ENCODE measurements at regions not wholly inside any gene's neighbourhood (a gene's known extent, or its start where the extent isn't known, plus 50 kb on each side); places are given as distances from the start of the nearest gene placed in this dataset.

DNA sequence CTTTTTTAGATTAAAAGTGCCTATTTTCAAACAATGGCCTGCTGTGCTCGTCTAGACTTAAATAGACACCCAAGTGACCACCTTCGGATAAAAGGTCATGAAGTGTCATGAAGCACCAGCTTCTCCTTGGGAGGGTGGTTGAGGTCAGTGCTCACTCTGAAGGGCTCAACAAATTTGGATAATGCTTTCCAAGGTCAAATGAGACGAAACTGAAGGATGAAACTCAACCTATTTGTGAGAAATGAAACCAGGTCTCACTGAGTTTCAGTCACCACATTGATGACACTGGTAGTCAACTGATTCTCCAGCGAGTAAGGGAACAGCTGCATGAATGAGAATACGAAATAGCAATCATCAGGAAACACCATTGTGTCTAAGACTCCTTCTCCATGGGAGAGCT is 852.6 kb downstream of the NTRK3 start:
- WGBS, result 83% methylated on average over 5 of the region's 5 CpGs
- Histone ChIP-seq H3K4me3 (ENCODE audit: low read depth, low read length) (no peak overlapping the region), H3K27ac (ENCODE audit: low read depth) (no peak overlapping the region), H3K36me3 (ENCODE audit: insufficient read depth) (no peaks in the 10 kb centered on the region), H3K4me1 (ENCODE audit: insufficient read depth) (no peaks in the 10 kb centered on the region)
- DNase-seq (ENCODE audit: extremely low spot score), result no peak

DNA sequence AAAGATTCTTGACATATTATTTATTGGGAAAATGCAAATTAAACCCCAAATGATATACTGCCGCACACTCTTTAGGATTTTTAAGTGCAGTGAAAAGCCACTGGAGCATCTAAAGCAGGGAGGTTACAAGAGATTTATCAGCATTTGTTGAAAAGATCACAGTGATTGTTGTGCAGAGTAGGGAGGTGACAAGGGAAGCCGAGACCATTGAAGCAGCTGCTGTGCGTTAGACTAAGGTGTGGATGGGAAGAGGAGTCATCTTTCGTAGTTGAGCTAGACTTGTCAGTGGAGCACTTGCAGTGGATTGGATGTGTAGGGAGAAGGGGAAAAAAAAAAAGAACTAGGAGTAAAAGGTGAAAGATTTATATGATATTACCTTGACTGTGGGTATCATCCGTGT is 854.6 kb downstream of the NTRK3 start:
- H3K36me3 ChIP-seq (ENCODE audit: insufficient read depth), result no peaks in the 10 kb centered on the region
- DNase-seq (ENCODE audit: extremely low spot score), result no peak
- H3K4me3 ChIP-seq (ENCODE audit: low read depth, low read length), result no peak overlapping the region
- WGBS, result 64% methylated on average over 5 of the region's 5 CpGs
- H3K4me1 ChIP-seq (ENCODE audit: insufficient read depth), result no peaks in the 10 kb centered on the region
- H3K27ac ChIP-seq (ENCODE audit: low read depth), result no peak overlapping the region

DNA sequence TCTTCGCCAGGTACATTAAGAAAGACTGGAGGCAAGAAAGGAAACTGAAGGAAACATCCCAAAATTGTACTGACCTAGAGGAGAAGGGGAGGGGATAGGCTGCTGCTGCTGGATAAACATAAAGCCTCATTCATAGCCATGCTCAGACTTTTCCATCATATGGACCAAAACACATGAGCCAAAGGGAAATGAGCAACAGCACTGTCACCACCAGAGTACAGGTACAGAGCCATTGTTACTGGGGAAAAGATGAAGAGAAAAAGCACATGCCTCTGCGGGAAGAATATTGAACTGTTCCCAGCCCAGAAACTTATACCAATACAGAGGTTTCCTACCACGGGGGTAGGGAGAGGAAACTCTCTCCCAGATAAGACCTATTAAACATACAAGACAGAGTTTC is 861.9 kb downstream of the NTRK3 start:
- no peak for DNase-seq (ENCODE audit: extremely low spot score)
- Histone ChIP-seq H3K36me3 (ENCODE audit: insufficient read depth) (no peaks in the 10 kb centered on the region), H3K4me3 (ENCODE audit: low read depth, low read length) (no peak overlapping the region), H3K27ac (ENCODE audit: low read depth) (no peak overlapping the region), H3K4me1 (ENCODE audit: insufficient read depth) (no peaks in the 10 kb centered on the region)
- WGBS, result 77% methylated on average over 3 of the region's 3 CpGs

DNA sequence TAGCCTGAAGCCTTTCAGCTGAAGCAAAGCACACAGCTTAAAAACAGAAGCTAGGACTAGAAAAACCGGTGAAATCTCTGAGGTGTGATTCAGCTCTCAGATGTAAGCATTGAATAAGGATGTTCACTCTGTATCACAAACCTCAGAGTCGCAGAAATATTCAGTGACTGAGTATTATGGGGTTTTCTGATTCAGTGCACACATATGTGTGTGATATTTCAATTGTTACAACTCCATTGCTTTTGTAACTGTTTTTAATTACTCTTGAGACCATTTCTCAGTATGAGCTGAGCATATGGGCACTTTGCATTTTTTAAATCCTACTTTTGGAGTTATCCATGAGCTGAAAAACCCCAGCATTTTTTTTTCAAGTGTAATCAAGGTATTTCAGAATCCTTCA is 868.8 kb downstream of the NTRK3 start:
- WGBS, result 80% methylated on average over 2 of the region's 2 CpGs
- Histone ChIP-seq H3K36me3 (ENCODE audit: insufficient read depth) (no peaks in the 10 kb centered on the region), H3K4me3 (ENCODE audit: low read depth, low read length) (no peak overlapping the region), H3K4me1 (ENCODE audit: insufficient read depth) (no peaks in the 10 kb centered on the region), H3K27ac (ENCODE audit: low read depth) (no peak overlapping the region)
- DNase-seq (ENCODE audit: extremely low spot score), result no peak

DNA sequence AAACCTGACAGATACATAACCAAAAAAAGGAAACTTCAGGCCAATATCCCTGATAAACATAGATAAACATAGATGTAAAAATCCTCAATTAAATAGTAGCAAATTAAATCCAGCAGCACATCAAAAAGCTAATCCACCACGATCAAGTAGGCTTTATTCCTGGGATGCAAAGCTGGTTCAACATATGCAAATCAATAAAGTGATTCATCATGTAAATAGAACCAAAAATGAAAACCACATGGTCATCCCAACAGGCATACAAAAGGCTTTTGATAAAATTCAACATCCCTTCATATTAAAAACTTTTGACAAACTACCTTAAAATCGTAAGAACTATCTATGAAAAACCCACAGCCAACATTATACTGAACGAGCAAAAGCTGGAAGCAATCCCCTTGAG is 882.2 kb downstream of the NTRK3 start:
- no peaks in the 10 kb centered on the region for H3K36me3 ChIP-seq (ENCODE audit: insufficient read depth)
- H3K27ac ChIP-seq (ENCODE audit: low read depth), result no peak overlapping the region
- H3K4me1 ChIP-seq (ENCODE audit: insufficient read depth), result no peaks in the 10 kb centered on the region
- no peak for DNase-seq (ENCODE audit: extremely low spot score)
- 52% methylated on average over 3 of the region's 3 CpGs for WGBS
- no peak overlapping the region for H3K4me3 ChIP-seq (ENCODE audit: low read depth, low read length)

DNA sequence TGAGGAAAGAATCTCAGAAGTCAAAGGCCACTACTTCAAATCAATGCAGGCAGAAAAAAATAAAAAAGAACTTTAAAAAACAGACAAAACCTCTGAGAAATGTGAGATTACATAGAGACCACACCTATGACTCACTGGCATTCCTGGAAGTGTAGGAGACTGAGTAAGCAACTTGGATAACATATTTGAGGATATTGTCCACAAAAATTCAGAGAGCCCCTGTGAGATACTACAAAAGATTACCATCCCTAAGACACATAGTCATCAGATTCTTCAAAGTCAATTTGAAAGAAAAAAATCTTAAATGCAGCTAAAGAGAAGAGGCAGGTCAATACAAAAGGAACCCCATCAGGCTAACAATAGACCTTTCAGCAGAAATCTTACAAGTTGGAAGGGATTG is 887.3 kb downstream of the NTRK3 start:
- no peaks in the 10 kb centered on the region for H3K36me3 ChIP-seq (ENCODE audit: insufficient read depth)
- DNase-seq (ENCODE audit: extremely low spot score), result no peak

DNA sequence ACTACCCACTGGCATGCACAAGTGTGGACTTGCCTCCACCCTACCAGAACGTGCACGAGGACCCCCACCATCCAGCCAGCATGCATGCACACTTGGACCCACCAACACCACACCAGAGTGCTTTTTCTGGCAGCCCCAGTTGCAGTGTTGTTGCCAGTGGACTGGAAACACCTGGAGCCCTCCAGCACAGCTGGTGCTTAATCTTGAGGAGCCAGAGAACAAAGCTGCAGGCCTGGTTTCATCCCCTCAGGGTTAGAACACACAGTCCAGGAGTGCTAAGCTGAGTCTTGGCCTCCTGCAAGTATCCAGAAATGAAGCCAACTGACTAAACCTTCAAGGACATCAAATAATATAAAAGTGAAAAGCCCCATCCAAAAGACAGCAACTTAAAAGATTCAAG is 888.0 kb downstream of the NTRK3 start:
- H3K4me3 ChIP-seq (ENCODE audit: low read depth, low read length), result no peak overlapping the region
- H3K36me3 ChIP-seq (ENCODE audit: insufficient read depth), result no peaks in the 10 kb centered on the region
- H3K4me1 ChIP-seq (ENCODE audit: insufficient read depth), result no peaks in the 10 kb centered on the region
- H3K27ac ChIP-seq (ENCODE audit: low read depth), result no peak overlapping the region
- no peak for DNase-seq (ENCODE audit: extremely low spot score)
- WGBS, result 73% methylated on average over 2 of the region's 2 CpGs

More for the DNA sequence above, 887.3 kb downstream of the NTRK3 start:
- no peak overlapping the region for H3K4me3 ChIP-seq (ENCODE audit: low read depth, low read length)
- no peaks in the 10 kb centered on the region for H3K4me1 ChIP-seq (ENCODE audit: insufficient read depth)
- H3K27ac ChIP-seq (ENCODE audit: low read depth), result no peak overlapping the region

DNA sequence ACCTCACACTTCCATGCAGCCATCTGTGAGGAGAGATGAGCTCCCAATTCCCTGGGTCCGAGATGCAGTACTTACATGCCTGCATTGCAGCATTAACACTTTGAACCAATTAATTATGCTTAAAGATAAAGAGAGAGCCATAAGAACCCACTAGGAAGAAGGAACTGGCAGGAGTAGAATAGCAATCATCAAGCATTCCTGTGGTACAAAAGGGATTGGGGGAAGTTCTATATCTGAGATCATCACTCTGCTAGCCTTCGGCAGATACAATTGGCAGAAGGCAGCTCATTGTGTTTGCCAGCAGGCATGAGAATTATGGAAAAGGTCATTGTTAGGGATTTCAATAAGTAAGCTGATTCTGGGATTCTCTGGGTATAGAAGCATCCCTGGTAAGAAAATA is 891.4 kb downstream of the NTRK3 start:
- Histone ChIP-seq H3K36me3 (ENCODE audit: insufficient read depth) (no peaks in the 10 kb centered on the region), H3K27ac (ENCODE audit: low read depth) (no peak overlapping the region), H3K4me1 (ENCODE audit: insufficient read depth) (no peaks in the 10 kb centered on the region), H3K4me3 (ENCODE audit: low read depth, low read length) (no peak overlapping the region)
- DNase-seq (ENCODE audit: extremely low spot score), result no peak
- 50% methylated on average over 2 of the region's 2 CpGs for WGBS

DNA sequence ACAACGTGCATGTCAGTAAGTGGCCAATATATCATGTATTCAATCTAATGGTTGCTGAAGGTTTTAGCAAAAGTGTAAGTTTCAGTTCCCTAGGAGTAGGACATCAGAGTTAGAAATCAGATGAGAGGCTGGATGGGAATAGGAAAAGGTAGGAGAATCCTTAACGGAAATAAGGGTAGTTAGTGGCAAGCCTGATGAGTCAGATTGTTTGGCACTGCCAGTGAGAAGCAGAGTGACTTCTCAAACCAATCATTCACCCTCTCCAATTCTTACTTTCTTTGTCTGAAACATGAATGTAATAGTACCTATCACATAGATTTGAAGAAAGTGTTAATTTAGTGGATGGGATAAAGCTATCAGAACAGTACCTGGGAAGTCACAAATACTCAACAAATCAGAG is 894.0 kb downstream of the NTRK3 start:
- no peak overlapping the region for H3K27ac ChIP-seq (ENCODE audit: low read depth)
- DNase-seq (ENCODE audit: extremely low spot score), result no peak
- 74% methylated on average over 2 of the region's 2 CpGs for WGBS

DNA sequence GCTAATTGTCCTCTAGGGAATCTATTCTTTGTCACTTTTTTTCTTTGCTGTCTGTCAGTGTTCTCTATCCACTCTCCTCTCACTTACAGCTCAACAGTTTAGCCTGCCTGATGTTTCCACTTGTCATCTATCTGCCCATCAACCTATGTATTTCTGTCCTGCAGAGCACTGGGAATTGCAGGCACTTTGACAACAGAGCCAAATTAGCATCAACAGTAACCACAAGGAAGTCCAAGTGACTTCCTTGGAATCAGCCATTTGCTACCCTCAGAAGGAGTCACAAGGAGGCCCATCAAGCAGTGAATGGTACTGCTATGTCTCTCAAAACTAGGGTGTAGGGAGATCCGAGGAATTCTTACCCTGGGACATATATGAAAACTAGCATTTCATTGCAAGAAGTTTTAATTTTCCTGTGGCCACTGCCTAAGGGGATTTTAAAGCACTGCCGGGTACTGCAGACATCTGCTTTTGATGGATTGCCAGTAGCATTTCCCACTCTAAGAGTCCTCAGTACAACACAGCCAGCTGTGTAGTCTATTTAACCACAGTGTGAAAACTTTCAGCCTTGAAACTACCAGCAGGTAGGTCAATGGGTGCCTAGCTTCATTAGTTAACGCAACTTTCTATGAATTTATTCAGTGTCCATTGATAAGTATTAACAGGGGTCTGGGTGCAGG is 898.8 kb downstream of the NTRK3 start:
- WGBS, result 54% methylated on average over 3 of the region's 3 CpGs
- no peaks in the 10 kb centered on the region for H3K36me3 ChIP-seq (ENCODE audit: insufficient read depth)
- H3K4me3 ChIP-seq (ENCODE audit: low read depth, low read length), result no peak overlapping the region
- H3K4me1 ChIP-seq (ENCODE audit: insufficient read depth), result no peaks in the 10 kb centered on the region
- no peak overlapping the region for H3K27ac ChIP-seq (ENCODE audit: low read depth)
- no peak for DNase-seq (ENCODE audit: extremely low spot score)

More for the DNA sequence above, 894.0 kb downstream of the NTRK3 start:
- Histone ChIP-seq H3K4me1 (ENCODE audit: insufficient read depth) (no peaks in the 10 kb centered on the region), H3K36me3 (ENCODE audit: insufficient read depth) (no peaks in the 10 kb centered on the region), H3K4me3 (ENCODE audit: low read depth, low read length) (no peak overlapping the region)

DNA sequence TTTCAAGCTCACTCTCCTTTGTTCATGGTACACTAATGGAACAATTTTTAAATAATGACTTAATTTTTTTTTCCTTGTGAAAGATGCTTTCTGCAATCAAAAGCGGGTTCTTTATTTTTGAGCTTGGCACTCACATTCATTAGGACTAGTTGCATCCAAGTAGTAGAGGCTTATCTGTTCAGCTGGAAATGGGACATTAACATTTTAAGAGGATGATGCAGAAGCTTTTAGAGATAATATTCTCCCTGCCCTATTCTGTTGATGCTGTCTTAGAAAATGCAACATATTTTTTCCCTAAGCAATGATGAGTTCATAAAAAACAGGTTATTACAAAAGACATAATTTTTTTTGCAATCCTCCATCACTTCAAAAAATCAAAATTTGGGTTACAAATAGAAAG is 900.6 kb downstream of the NTRK3 start:
- 53% methylated on average over 1 of the region's 1 CpG for WGBS
- H3K4me3 ChIP-seq (ENCODE audit: low read depth, low read length), result no peak overlapping the region
- DNase-seq (ENCODE audit: extremely low spot score), result no peak
- no peaks in the 10 kb centered on the region for H3K36me3 ChIP-seq (ENCODE audit: insufficient read depth)
- H3K4me1 ChIP-seq (ENCODE audit: insufficient read depth), result no peaks in the 10 kb centered on the region
- no peak overlapping the region for H3K27ac ChIP-seq (ENCODE audit: low read depth)

DNA sequence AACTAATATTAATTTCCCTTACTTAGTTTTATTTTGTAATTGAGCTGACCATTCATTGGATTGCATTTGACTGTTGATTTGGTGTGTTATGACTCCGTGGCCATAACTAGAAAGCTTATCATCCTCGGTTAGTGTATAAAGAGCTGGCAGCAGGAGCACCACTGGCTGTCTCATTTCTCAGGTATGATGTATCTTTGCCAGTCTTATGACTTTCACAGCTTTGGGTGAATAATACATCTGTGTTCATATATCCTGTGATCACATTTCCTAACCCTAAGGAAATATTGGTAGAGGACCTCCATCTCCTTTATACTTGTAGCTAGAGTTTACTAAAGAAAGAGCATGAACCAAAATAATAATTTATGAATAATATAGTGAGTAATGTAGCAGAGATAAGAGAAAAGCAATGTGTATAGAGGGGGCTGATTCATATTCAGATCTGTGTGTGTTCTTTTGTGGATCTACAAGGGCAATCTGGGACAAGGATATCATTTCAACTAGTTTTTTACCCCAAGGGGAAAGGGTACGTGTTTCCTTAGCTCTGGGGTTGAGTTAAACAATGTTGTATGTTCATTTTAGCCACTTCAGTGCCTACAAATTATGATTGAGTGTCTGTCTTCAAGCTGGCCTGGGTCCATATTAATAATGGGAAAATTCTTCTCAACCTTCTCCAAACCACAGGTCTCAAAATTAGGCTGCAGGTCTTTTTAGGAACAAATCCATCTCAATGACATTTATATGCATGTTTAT is 901.7 kb downstream of the NTRK3 start:
- 47% methylated on average over 3 of the region's 3 CpGs for WGBS
- H3K27ac ChIP-seq (ENCODE audit: low read depth), result no peak overlapping the region
- no peak overlapping the region for H3K4me3 ChIP-seq (ENCODE audit: low read depth, low read length)
- DNase-seq (ENCODE audit: extremely low spot score), result no peak
- no peaks in the 10 kb centered on the region for H3K36me3 ChIP-seq (ENCODE audit: insufficient read depth)
- H3K4me1 ChIP-seq (ENCODE audit: insufficient read depth), result no peaks in the 10 kb centered on the region

DNA sequence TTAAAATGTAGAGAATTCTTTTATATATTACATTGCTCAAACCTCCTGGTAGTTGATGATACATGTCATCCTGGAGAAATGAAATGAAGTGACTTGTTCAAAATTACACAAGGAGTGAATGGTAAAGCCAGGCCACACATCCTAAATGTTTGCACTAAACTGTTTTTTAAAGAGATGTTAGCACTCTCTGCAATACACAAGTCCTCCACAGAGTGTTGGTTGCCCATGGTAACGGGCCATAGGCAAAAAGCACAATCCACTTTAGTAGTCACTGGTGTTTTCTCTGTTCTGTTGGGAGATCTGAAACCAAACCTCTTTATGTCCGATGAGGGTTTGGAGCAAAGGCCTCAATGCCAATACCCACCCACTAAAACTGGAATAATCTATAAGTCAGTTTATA is 907.4 kb downstream of the NTRK3 start:
- no peak overlapping the region for H3K4me3 ChIP-seq (ENCODE audit: low read depth, low read length)
- no peaks in the 10 kb centered on the region for H3K36me3 ChIP-seq (ENCODE audit: insufficient read depth)
- H3K27ac ChIP-seq (ENCODE audit: low read depth), result no peak overlapping the region
- 72% methylated on average over 2 of the region's 2 CpGs for WGBS
- no peaks in the 10 kb centered on the region for H3K4me1 ChIP-seq (ENCODE audit: insufficient read depth)
- DNase-seq (ENCODE audit: extremely low spot score), result no peak

DNA sequence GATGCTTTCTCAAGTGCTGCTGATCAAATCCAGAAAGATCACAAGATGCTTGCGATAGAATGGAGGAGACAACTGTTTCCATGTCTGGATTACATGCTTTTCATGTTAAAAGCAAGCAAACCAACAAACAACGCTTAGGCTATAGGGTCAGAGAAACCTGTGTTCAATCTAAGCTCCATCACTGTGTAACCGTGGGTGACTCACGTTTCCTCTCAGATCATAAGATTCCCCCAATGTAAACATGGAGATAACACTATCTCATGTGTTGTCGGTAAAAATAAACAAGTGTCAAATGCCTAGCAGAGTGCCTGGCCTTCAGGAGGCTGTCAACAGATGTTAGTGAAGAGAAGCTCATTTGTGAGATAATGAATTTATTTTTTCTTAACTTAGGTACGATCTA is 907.8 kb downstream of the NTRK3 start:
- no peak for DNase-seq (ENCODE audit: extremely low spot score)

More for the DNA sequence above, 907.8 kb downstream of the NTRK3 start:
- H3K4me1 ChIP-seq (ENCODE audit: insufficient read depth), result no peaks in the 10 kb centered on the region
- H3K27ac ChIP-seq (ENCODE audit: low read depth), result no peak overlapping the region
- WGBS, result 11% methylated on average over 6 of the region's 6 CpGs
- H3K4me3 ChIP-seq (ENCODE audit: low read depth, low read length), result no peak overlapping the region
- no peaks in the 10 kb centered on the region for H3K36me3 ChIP-seq (ENCODE audit: insufficient read depth)
